Stomach (tissue), 4 donors: ENCODE measurements at regions not wholly inside any gene's neighbourhood (a gene's known extent, or its start where the extent isn't known, plus 50 kb on each side); places are given as distances from the start of the nearest gene placed in this dataset.

Experiments used
- CTCF ChIP-seq, 7 experiments: fragments of 450-650 bp in 4 of 7; fragments of 200-600 bp in 3 of 7; sonication (generic) in 3 of 7; IDR thresholded peaks; one replicate each; pipeline ENCODE4 v1.5.1; 2016 to 2019; ENCODE audit warnings: antibody characterized with exemption in 7 of 7, control low read depth in 2 of 7, mild to moderate bottlenecking in 1 of 7
- EP300 ChIP-seq: sonication (generic); formaldehyde crosslinking; IDR thresholded peaks from one replicate; pipeline ENCODE4 v1.6.1; 2017; ENCODE audit warnings: antibody characterized with exemption
- POLR2A ChIP-seq, 4 donors: fragments of 450-650 bp; IDR thresholded peaks; one replicate each; pipeline ENCODE4 v1.6.1; 2016; ENCODE audit warnings: antibody characterized with exemption in 4 of 4, control low read depth in 2 of 4, mild to moderate bottlenecking in 1 of 4, moderate library complexity in 1 of 4

- no peak for TF ChIP-seq POLR2A (IDR thresholded peaks at IDR 0.05)
- no peak for TF ChIP-seq EP300
- no peak for TF ChIP-seq CTCF (IDR thresholded peaks at IDR 0.05)
Measured at GRCh38 chr18:34985963-34986362, 55.2 kb upstream of the MAPRE2 start.
